Upper lobe of left lung (tissue), 6 donors: ENCODE measurements at regions not wholly inside any gene's neighbourhood (a gene's known extent, or its start where the extent isn't known, plus 50 kb on each side); places are given as distances from the start of the nearest gene placed in this dataset.

Source experiments
- ATAC-seq, 2 donors: fragments of 200-7000 bp; cut with Tn5 transposase; one replicate each; pipeline ENCODE4 v1.9.1; 2022; ENCODE audit warnings: mild to moderate bottlenecking in 2 of 2, moderate library complexity in 2 of 2; ENCODE audit not compliant: low FRiP score in 2 of 2
- DNase-seq, 2 donors: peaks; one replicate each; pipeline ENCODE4 v3.0.0-alpha.2; 2019 to 2020
- H3K27ac ChIP-seq, 4 donors: fragments of 200-600 bp; sonication (generic); one replicate each; pipeline ENCODE4 v1.5.1; 2016 to 2019
- H3K27me3 ChIP-seq, 4 donors: fragments of 200-600 bp; sonication (generic); one replicate each; pipeline ENCODE4 v1.5.1; 2017 to 2019
- H3K36me3 ChIP-seq, 4 donors: fragments of 200-600 bp; sonication (generic); one replicate each; pipeline ENCODE4 v1.5.1; 2016 to 2019
- H3K4me1 ChIP-seq, 4 donors: fragments of 200-600 bp; sonication (generic); one replicate each; pipeline ENCODE4 v1.5.1; 2018 to 2019
- H3K4me3 ChIP-seq, 4 donors: fragments of 200-600 bp; sonication (generic); one replicate each; pipeline ENCODE4 v1.5.1; 2017 to 2019; ENCODE audit warnings: mild to moderate bottlenecking in 2 of 4, moderate library complexity in 1 of 4
- H3K9me3 ChIP-seq, 4 donors: fragments of 200-600 bp; sonication (generic); one replicate each; pipeline ENCODE4 v1.5.1; 2018 to 2019
- CTCF ChIP-seq, 6 experiments: fragments of 450-650 bp in 4 of 6; fragments of 200-600 bp in 2 of 6; sonication (generic) in 2 of 6; IDR thresholded peaks; one replicate each; pipeline ENCODE4 v1.5.1; 2016 to 2019; ENCODE audit warnings: antibody characterized with exemption in 6 of 6
- EP300 ChIP-seq, 4 donors: sonication (generic); formaldehyde crosslinking; IDR thresholded peaks; one replicate each; pipeline ENCODE4 v1.5.1; 2017; ENCODE audit warnings: antibody characterized with exemption in 4 of 4, control low read depth in 2 of 4
- POLR2A ChIP-seq, 4 donors: fragments of 450-650 bp; IDR thresholded peaks; one replicate each; pipeline ENCODE4 v1.5.1; 2016 to 2017; ENCODE audit warnings: antibody characterized with exemption in 4 of 4, mild to moderate bottlenecking in 2 of 4
- POLR2AphosphoS5 ChIP-seq, 2 donors: sonication (generic); formaldehyde crosslinking; IDR thresholded peaks; one replicate each; pipeline ENCODE4 v1.5.1; 2017; ENCODE audit warnings: antibody characterized with exemption in 2 of 2
- WGBS, 2 donors: methylation state at CpG; one replicate each; pipeline ENCODE4 v1.1.5; 2017 to 2018; 5-methylcytosine and 5-hydroxymethylcytosine counted together
- donor health status: DM: no; HTN: no; CAD: no; lungs with moderate emphysema.
- donor health status: DM: no; HTN: yes; CAD: no; lungs with severe emphysema.

GRCh38 chr11:38990841-38991240 lies 2392.8 kb upstream of the RAG2 start:
- H3K36me3 ChIP-seq = no peaks in the 10 kb centered on the region
- no peak for TF ChIP-seq EP300 (IDR thresholded peaks at IDR 0.05)
- no peak for TF ChIP-seq POLR2A (IDR thresholded peaks at IDR 0.05)
- TF ChIP-seq CTCF (IDR thresholded peaks at IDR 0.05) = no peak
- TF ChIP-seq POLR2AphosphoS5 (IDR thresholded peaks at IDR 0.05) = no peak
- DNase-seq = no peak
- no peaks in the 10 kb centered on the region for H3K9me3 ChIP-seq
- 57 to 61% methylated on average over 2 of the region's 2 CpGs for WGBS, 2 donors
- H3K4me1 ChIP-seq = no peaks in the 10 kb centered on the region
- no peaks in the 10 kb centered on the region for H3K27me3 ChIP-seq
- ATAC-seq = no peak
- no peak overlapping the region for H3K4me3 ChIP-seq
- H3K27ac ChIP-seq = no peak overlapping the region

- H3K4me3 ChIP-seq = no peak overlapping the region
- no peaks in the 10 kb centered on the region for H3K4me1 ChIP-seq
- DNase-seq = no peak
- TF ChIP-seq POLR2A (IDR thresholded peaks at IDR 0.05) (no peak), EP300 (IDR thresholded peaks at IDR 0.05) (no peak), CTCF (IDR thresholded peaks at IDR 0.05) (no peak), POLR2AphosphoS5 (IDR thresholded peaks at IDR 0.05) (no peak)
- no peaks in the 10 kb centered on the region for H3K36me3 ChIP-seq
- no peak overlapping the region for H3K27ac ChIP-seq
- H3K27me3 ChIP-seq = no peaks in the 10 kb centered on the region
- H3K9me3 ChIP-seq = peaks cover 0 to under 1% (median 0%) of the 10 kb centered on the region in 4 donors
- WGBS, 2 donors = 64 to 65% methylated on average over 5 of the region's 5 CpGs
- ATAC-seq = no peak
Measured at GRCh38 chr11:38990139-38990538, 2392.1 kb upstream of the RAG2 start.

GRCh38 chr11:38988908-38989307 lies 2390.9 kb upstream of the RAG2 start:
- no peak overlapping the region for H3K4me3 ChIP-seq
- no peak for DNase-seq
- H3K9me3 ChIP-seq = peaks cover 0 to 3% (median 0%) of the 10 kb centered on the region in 4 donors
- no peak overlapping the region for H3K27ac ChIP-seq
- WGBS, 2 donors = 54 to 65% methylated on average over 4 of the region's 4 CpGs
- ATAC-seq = no peak
- H3K27me3 ChIP-seq = no peaks in the 10 kb centered on the region
- no peaks in the 10 kb centered on the region for H3K4me1 ChIP-seq
- TF ChIP-seq POLR2AphosphoS5 (IDR thresholded peaks at IDR 0.05) (no peak), CTCF (IDR thresholded peaks at IDR 0.05) (no peak), POLR2A (IDR thresholded peaks at IDR 0.05) (no peak), EP300 (IDR thresholded peaks at IDR 0.05) (no peak)
- H3K36me3 ChIP-seq = no peaks in the 10 kb centered on the region

- Histone ChIP-seq H3K9me3 (no peaks in the 10 kb centered on the region), H3K4me3 (no peak overlapping the region), H3K27ac (no peak overlapping the region), H3K4me1 (no peaks in the 10 kb centered on the region), H3K36me3 (no peaks in the 10 kb centered on the region), H3K27me3 (no peaks in the 10 kb centered on the region)
- DNase-seq = no peak
- no peak for ATAC-seq
- 62 to 74% methylated on average over 1 of the region's 1 CpG for WGBS, 2 donors
- TF ChIP-seq CTCF (IDR thresholded peaks at IDR 0.05) (no peak), EP300 (IDR thresholded peaks at IDR 0.05) (no peak), POLR2A (IDR thresholded peaks at IDR 0.05) (no peak), POLR2AphosphoS5 (IDR thresholded peaks at IDR 0.05) (no peak)
Measured at GRCh38 chr11:38972220-38972619, 2374.2 kb upstream of the RAG2 start.

GRCh38 chr11:38971141-38971540 lies 2373.1 kb upstream of the RAG2 start:
- H3K27ac ChIP-seq = no peak overlapping the region
- H3K4me3 ChIP-seq = no peak overlapping the region
- no peaks in the 10 kb centered on the region for H3K9me3 ChIP-seq
- no peaks in the 10 kb centered on the region for H3K36me3 ChIP-seq
- no peaks in the 10 kb centered on the region for H3K27me3 ChIP-seq
- H3K4me1 ChIP-seq = no peaks in the 10 kb centered on the region
- no peak for ATAC-seq
- WGBS, 2 donors = 86 to 97% methylated on average over 6 of the region's 6 CpGs
- DNase-seq = no peak
- TF ChIP-seq POLR2A (IDR thresholded peaks at IDR 0.05) = no peak
